NT2/D1 (cell line): ENCODE measurements at regions not wholly inside any gene's neighbourhood (a gene's known extent, or its start where the extent isn't known, plus 50 kb on each side); places are given as distances from the start of the nearest gene placed in this dataset.

Experiments
- YY1 ChIP-seq: IDR thresholded peaks from 2 replicates; pipeline ENCODE4 v1.6.1; 2011; ENCODE audit not compliant: insufficient read length, insufficient read depth
- ZNF274 ChIP-seq: IDR thresholded peaks from 2 replicates; pipeline ENCODE4 v1.6.1; 2011; ENCODE audit warnings: mild to moderate bottlenecking, low read depth, low read length

GRCh38 chr5:162762119-162762518 lies 675.3 kb upstream of the CCNG1 start:
- TF ChIP-seq YY1: no peak
- TF ChIP-seq ZNF274: no peak
